Tibial nerve (tissue), 4 donors: ENCODE measurements at regions not wholly inside any gene's neighbourhood (a gene's known extent, or its start where the extent isn't known, plus 50 kb on each side); places are given as distances from the start of the nearest gene placed in this dataset.

Experiments used
- DNase-seq, 2 donors: peaks; one replicate each; pipeline ENCODE4 v3.0.0-alpha.2; 2019; ENCODE audit warnings: low spot score in 2 of 2
- H3K27ac ChIP-seq, 4 donors: fragments of 200-600 bp; sonication (generic) in 3 of 4; one replicate each; pipeline ENCODE4 v1.5.1; 2017 to 2019; ENCODE audit warnings: mild to moderate bottlenecking in 1 of 4
- H3K27me3 ChIP-seq, 2 donors: fragments of 200-600 bp; sonication (generic) in 1 of 2; one replicate each; pipeline versions ENCODE4 v1.5.1 to v1.6.0; 2017 to 2019
- H3K36me3 ChIP-seq, 3 donors: fragments of 200-600 bp; sonication (generic); one replicate each; pipeline ENCODE4 v1.5.1; 2018 to 2019
- H3K4me1 ChIP-seq, 4 donors: fragments of 200-600 bp; sonication (generic) in 3 of 4; one replicate each; pipeline ENCODE4 v1.5.1; 2017 to 2019
- H3K4me3 ChIP-seq, 4 donors: fragments of 200-600 bp; sonication (generic) in 3 of 4; one replicate each; pipeline ENCODE4 v1.5.1; 2017 to 2019; ENCODE audit warnings: mild to moderate bottlenecking in 1 of 4, moderate library complexity in 1 of 4
- H3K9me3 ChIP-seq, 4 donors: fragments of 200-600 bp; sonication (generic) in 3 of 4; one replicate each; pipeline ENCODE4 v1.5.1; 2017 to 2019
- CTCF ChIP-seq, 5 experiments: fragments of 200-600 bp in 3 of 5; fragments of 450-650 bp in 2 of 5; sonication (generic) in 3 of 5; IDR thresholded peaks; one replicate each; pipeline ENCODE4 v1.5.1; 2016 to 2019; ENCODE audit warnings: antibody characterized with exemption in 5 of 5, mild to moderate bottlenecking in 3 of 5, moderate library complexity in 2 of 5
- EP300 ChIP-seq, 2 donors: sonication (generic); formaldehyde crosslinking; IDR thresholded peaks; one replicate each; pipeline ENCODE4 v1.6.1; 2017; ENCODE audit warnings: antibody characterized with exemption in 2 of 2, mild to moderate bottlenecking in 1 of 2
- POLR2A ChIP-seq, 2 donors: fragments of 450-650 bp; IDR thresholded peaks; one replicate each; pipeline ENCODE4 v1.6.1; 2017; ENCODE audit warnings: antibody characterized with exemption in 2 of 2, mild to moderate bottlenecking in 2 of 2, moderate library complexity in 2 of 2
- WGBS, 2 donors: methylation state at CpG; one replicate each; pipeline ENCODE4 v1.1.5; 2018; 5-methylcytosine and 5-hydroxymethylcytosine counted together

GRCh38 chr1:112250892-112251291, 145.1 kb upstream of the CTTNBP2NL start:
- Histone ChIP-seq H3K36me3 (no peaks in the 10 kb centered on the region), H3K27me3 (no peaks in the 10 kb centered on the region), H3K27ac (no peak overlapping the region), H3K4me3 (no peak overlapping the region), H3K9me3 (no peaks in the 10 kb centered on the region), H3K4me1 (no peaks in the 10 kb centered on the region)
- DNase-seq, result no peak
- WGBS, 2 donors, result 58 to 61% methylated on average over 2 of the region's 2 CpGs
- TF ChIP-seq CTCF (IDR thresholded peaks at IDR 0.05) (no peak), EP300 (IDR thresholded peaks at IDR 0.05) (no peak), POLR2A (IDR thresholded peaks at IDR 0.05) (no peak)

- no peaks in the 10 kb centered on the region for H3K36me3 ChIP-seq
- TF ChIP-seq POLR2A (IDR thresholded peaks at IDR 0.05) (no peak), EP300 (IDR thresholded peaks at IDR 0.05) (no peak), CTCF (IDR thresholded peaks at IDR 0.05) (no peak)
- H3K27me3 ChIP-seq, result no peaks in the 10 kb centered on the region
- no peaks in the 10 kb centered on the region for H3K9me3 ChIP-seq
- 61 to 65% methylated on average over 6 of the region's 6 CpGs for WGBS, 2 donors
- no peak for DNase-seq
- H3K4me1 ChIP-seq, result no peaks in the 10 kb centered on the region
- H3K27ac ChIP-seq, result no peak overlapping the region
- no peak overlapping the region for H3K4me3 ChIP-seq
Observed at GRCh38 chr1:112251766-112252506, 144.1 kb upstream of the CTTNBP2NL start.

- 32 to 40% methylated on average over 2 of the region's 2 CpGs for WGBS, 2 donors
- Histone ChIP-seq H3K4me1 (no peaks in the 10 kb centered on the region), H3K27me3 (no peaks in the 10 kb centered on the region), H3K27ac (no peak overlapping the region), H3K4me3 (no peak overlapping the region), H3K36me3 (no peaks in the 10 kb centered on the region), H3K9me3 (no peaks in the 10 kb centered on the region)
- TF ChIP-seq CTCF (IDR thresholded peaks at IDR 0.05) (no peak), POLR2A (IDR thresholded peaks at IDR 0.05) (no peak)
- no peak for DNase-seq
Observed at GRCh38 chr1:112253366-112253765, 142.6 kb upstream of the CTTNBP2NL start.

GRCh38 chr1:112255080-112255479, 140.9 kb upstream of the CTTNBP2NL start:
- Histone ChIP-seq H3K36me3 (no peaks in the 10 kb centered on the region), H3K27ac (no peak overlapping the region)

GRCh38 chr1:112256411-112256810, 139.6 kb upstream of the CTTNBP2NL start:
- no peak for TF ChIP-seq POLR2A (IDR thresholded peaks at IDR 0.05)
- TF ChIP-seq EP300 (IDR thresholded peaks at IDR 0.05), result no peak
- no peak for TF ChIP-seq CTCF (IDR thresholded peaks at IDR 0.05)
- H3K27me3 ChIP-seq, result no peaks in the 10 kb centered on the region
- no peak overlapping the region for H3K4me3 ChIP-seq
- H3K4me1 ChIP-seq, result no peaks in the 10 kb centered on the region
- no peaks in the 10 kb centered on the region for H3K9me3 ChIP-seq
- H3K27ac ChIP-seq, result no peak overlapping the region
- no peak for DNase-seq
- WGBS, 2 donors, result 77 to 79% methylated on average over 1 of the region's 1 CpG
- H3K36me3 ChIP-seq, result no peaks in the 10 kb centered on the region

More at GRCh38 chr1:112255080-112255479, 140.9 kb upstream of the CTTNBP2NL start:
- H3K27me3 ChIP-seq, result no peaks in the 10 kb centered on the region
- TF ChIP-seq POLR2A (IDR thresholded peaks at IDR 0.05) (no peak), EP300 (IDR thresholded peaks at IDR 0.05) (no peak)
- no peak overlapping the region for H3K4me3 ChIP-seq
- DNase-seq, result no peak
- WGBS, 2 donors, result 80 to 84% methylated on average over 1 of the region's 1 CpG
- H3K9me3 ChIP-seq, result no peaks in the 10 kb centered on the region
- no peaks in the 10 kb centered on the region for H3K4me1 ChIP-seq
